Tibial nerve (tissue), 4 donors: ENCODE measurements at regions not wholly inside any gene's neighbourhood (a gene's known extent, or its start where the extent isn't known, plus 50 kb on each side); places are given as distances from the start of the nearest gene placed in this dataset.

Experiments used
- DNase-seq, 2 donors: peaks; one replicate each; pipeline ENCODE4 v3.0.0-alpha.2; 2019; ENCODE audit warnings: low spot score in 2 of 2
- H3K27ac ChIP-seq, 4 donors: fragments of 200-600 bp; sonication (generic) in 3 of 4; one replicate each; pipeline ENCODE4 v1.5.1; 2017 to 2019; ENCODE audit warnings: mild to moderate bottlenecking in 1 of 4
- H3K27me3 ChIP-seq, 2 donors: fragments of 200-600 bp; sonication (generic) in 1 of 2; one replicate each; pipeline versions ENCODE4 v1.5.1 to v1.6.0; 2017 to 2019
- H3K36me3 ChIP-seq, 3 donors: fragments of 200-600 bp; sonication (generic); one replicate each; pipeline ENCODE4 v1.5.1; 2018 to 2019
- H3K4me1 ChIP-seq, 4 donors: fragments of 200-600 bp; sonication (generic) in 3 of 4; one replicate each; pipeline ENCODE4 v1.5.1; 2017 to 2019
- H3K4me3 ChIP-seq, 4 donors: fragments of 200-600 bp; sonication (generic) in 3 of 4; one replicate each; pipeline ENCODE4 v1.5.1; 2017 to 2019; ENCODE audit warnings: mild to moderate bottlenecking in 1 of 4, moderate library complexity in 1 of 4
- H3K9me3 ChIP-seq, 4 donors: fragments of 200-600 bp; sonication (generic) in 3 of 4; one replicate each; pipeline ENCODE4 v1.5.1; 2017 to 2019
- CTCF ChIP-seq, 5 experiments: fragments of 200-600 bp in 3 of 5; fragments of 450-650 bp in 2 of 5; sonication (generic) in 3 of 5; IDR thresholded peaks; one replicate each; pipeline ENCODE4 v1.5.1; 2016 to 2019; ENCODE audit warnings: antibody characterized with exemption in 5 of 5, mild to moderate bottlenecking in 3 of 5, moderate library complexity in 2 of 5
- EP300 ChIP-seq, 2 donors: sonication (generic); formaldehyde crosslinking; IDR thresholded peaks; one replicate each; pipeline ENCODE4 v1.6.1; 2017; ENCODE audit warnings: antibody characterized with exemption in 2 of 2, mild to moderate bottlenecking in 1 of 2
- POLR2A ChIP-seq, 2 donors: fragments of 450-650 bp; IDR thresholded peaks; one replicate each; pipeline ENCODE4 v1.6.1; 2017; ENCODE audit warnings: antibody characterized with exemption in 2 of 2, mild to moderate bottlenecking in 2 of 2, moderate library complexity in 2 of 2
- WGBS, 2 donors: methylation state at CpG; one replicate each; pipeline ENCODE4 v1.1.5; 2018; 5-methylcytosine and 5-hydroxymethylcytosine counted together

- no peak for TF ChIP-seq POLR2A (IDR thresholded peaks at IDR 0.05)
- no peak for TF ChIP-seq CTCF (IDR thresholded peaks at IDR 0.05)
- no peak for TF ChIP-seq EP300 (IDR thresholded peaks at IDR 0.05)
- no peak for DNase-seq
- 87 to 96% methylated on average over 4 of the region's 4 CpGs for WGBS, 2 donors
These were observed 301.9 kb downstream of the TEX13C start for GRCh38 chrX:125621588-125621927.

GRCh38 chrX:125622899-125623298, 303.2 kb downstream of the TEX13C start:
- Histone ChIP-seq H3K4me3 (no peak overlapping the region), H3K27ac (no peak overlapping the region), H3K27me3 (no peaks in the 10 kb centered on the region), H3K36me3 (no peaks in the 10 kb centered on the region), H3K9me3 (no peaks in the 10 kb centered on the region), H3K4me1 (no peaks in the 10 kb centered on the region)
- 58 to 61% methylated on average over 2 of the region's 2 CpGs for WGBS, 2 donors
- TF ChIP-seq POLR2A (IDR thresholded peaks at IDR 0.05) (no peak), CTCF (IDR thresholded peaks at IDR 0.05) (no peak), EP300 (IDR thresholded peaks at IDR 0.05) (no peak)
- no peak for DNase-seq

More at GRCh38 chrX:125621588-125621927, 301.9 kb downstream of the TEX13C start:
- H3K27ac ChIP-seq, result no peak overlapping the region
- H3K9me3 ChIP-seq, result no peaks in the 10 kb centered on the region
- no peaks in the 10 kb centered on the region for H3K36me3 ChIP-seq
- no peaks in the 10 kb centered on the region for H3K4me1 ChIP-seq
- no peaks in the 10 kb centered on the region for H3K27me3 ChIP-seq
- no peak overlapping the region for H3K4me3 ChIP-seq

- Histone ChIP-seq H3K27me3 (no peaks in the 10 kb centered on the region), H3K27ac (no peak overlapping the region), H3K4me3 (no peak overlapping the region), H3K4me1 (no peaks in the 10 kb centered on the region), H3K36me3 (no peaks in the 10 kb centered on the region), H3K9me3 (no peaks in the 10 kb centered on the region)
- DNase-seq, result no peak
- TF ChIP-seq CTCF (IDR thresholded peaks at IDR 0.05) (no peak), EP300 (IDR thresholded peaks at IDR 0.05) (no peak), POLR2A (IDR thresholded peaks at IDR 0.05) (no peak)
- WGBS, 2 donors, result 59 to 77% methylated on average over 5 to 6 of the region's 6 CpGs
These were observed 308.0 kb downstream of the TEX13C start for GRCh38 chrX:125627676-125628075.

- Histone ChIP-seq H3K27ac (no peak overlapping the region), H3K27me3 (no peaks in the 10 kb centered on the region), H3K4me3 (no peak overlapping the region), H3K4me1 (no peaks in the 10 kb centered on the region), H3K9me3 (no peaks in the 10 kb centered on the region), H3K36me3 (no peaks in the 10 kb centered on the region)
- TF ChIP-seq POLR2A (IDR thresholded peaks at IDR 0.05), result no peak
- TF ChIP-seq CTCF (IDR thresholded peaks at IDR 0.05), result no peak
- no peak for TF ChIP-seq EP300 (IDR thresholded peaks at IDR 0.05)
- no peak for DNase-seq
- 50% methylated on average over 1 of the region's 1 CpG; no CpG with 5 or more reads in 1 of the 2 donors for WGBS, 2 donors
These were observed 308.8 kb downstream of the TEX13C start for GRCh38 chrX:125628435-125628834.

GRCh38 chrX:125641405-125641804, 321.7 kb downstream of the TEX13C start:
- Histone ChIP-seq H3K9me3 (no peaks in the 10 kb centered on the region), H3K4me1 (no peaks in the 10 kb centered on the region), H3K36me3 (no peaks in the 10 kb centered on the region), H3K27me3 (no peaks in the 10 kb centered on the region), H3K4me3 (no peak overlapping the region), H3K27ac (no peak overlapping the region)
- DNase-seq, result no peak
- 71 to 88% methylated on average over 1 of the region's 1 CpG for WGBS, 2 donors
- TF ChIP-seq CTCF (IDR thresholded peaks at IDR 0.05) (no peak), POLR2A (IDR thresholded peaks at IDR 0.05) (no peak), EP300 (IDR thresholded peaks at IDR 0.05) (no peak)
